Skeletal muscle satellite cell (primary cell): ENCODE measurements at regions not wholly inside any gene's neighbourhood (a gene's known extent, or its start where the extent isn't known, plus 50 kb on each side); places are given as distances from the start of the nearest gene placed in this dataset.

ENCODE experiments used
- H3K27me3 ChIP-seq: 2 replicates; pipeline ENCODE4 v1.7.0; 2013; ENCODE audit warnings: low read length; ENCODE audit not compliant: control insufficient read depth, insufficient read depth
- H3K36me3 ChIP-seq: 2 replicates; pipeline ENCODE4 v1.7.0; 2013; ENCODE audit warnings: mild to moderate bottlenecking, control low read depth, low read length; ENCODE audit not compliant: insufficient read depth
- H3K4me1 ChIP-seq: 2 replicates; pipeline ENCODE4 v1.7.0; 2013; ENCODE audit warnings: low read length; ENCODE audit not compliant: control insufficient read depth, insufficient read depth
- H3K4me2 ChIP-seq: 2 replicates; pipeline ENCODE4 v1.7.0; 2013; ENCODE audit warnings: mild to moderate bottlenecking, low read length
- H3K4me3 ChIP-seq: 2 replicates; pipeline ENCODE4 v1.7.0; 2013; ENCODE audit warnings: low read length
- H3K9ac ChIP-seq: 2 replicates; pipeline ENCODE4 v1.7.0; 2013; ENCODE audit warnings: mild to moderate bottlenecking, low read depth, low read length, moderate library complexity
- H3K9me3 ChIP-seq: replicated peaks from 2 replicates; pipeline ENCODE4 v1.7.0; 2013; ENCODE audit warnings: mild to moderate bottlenecking, control low read depth, low read length

DNA sequence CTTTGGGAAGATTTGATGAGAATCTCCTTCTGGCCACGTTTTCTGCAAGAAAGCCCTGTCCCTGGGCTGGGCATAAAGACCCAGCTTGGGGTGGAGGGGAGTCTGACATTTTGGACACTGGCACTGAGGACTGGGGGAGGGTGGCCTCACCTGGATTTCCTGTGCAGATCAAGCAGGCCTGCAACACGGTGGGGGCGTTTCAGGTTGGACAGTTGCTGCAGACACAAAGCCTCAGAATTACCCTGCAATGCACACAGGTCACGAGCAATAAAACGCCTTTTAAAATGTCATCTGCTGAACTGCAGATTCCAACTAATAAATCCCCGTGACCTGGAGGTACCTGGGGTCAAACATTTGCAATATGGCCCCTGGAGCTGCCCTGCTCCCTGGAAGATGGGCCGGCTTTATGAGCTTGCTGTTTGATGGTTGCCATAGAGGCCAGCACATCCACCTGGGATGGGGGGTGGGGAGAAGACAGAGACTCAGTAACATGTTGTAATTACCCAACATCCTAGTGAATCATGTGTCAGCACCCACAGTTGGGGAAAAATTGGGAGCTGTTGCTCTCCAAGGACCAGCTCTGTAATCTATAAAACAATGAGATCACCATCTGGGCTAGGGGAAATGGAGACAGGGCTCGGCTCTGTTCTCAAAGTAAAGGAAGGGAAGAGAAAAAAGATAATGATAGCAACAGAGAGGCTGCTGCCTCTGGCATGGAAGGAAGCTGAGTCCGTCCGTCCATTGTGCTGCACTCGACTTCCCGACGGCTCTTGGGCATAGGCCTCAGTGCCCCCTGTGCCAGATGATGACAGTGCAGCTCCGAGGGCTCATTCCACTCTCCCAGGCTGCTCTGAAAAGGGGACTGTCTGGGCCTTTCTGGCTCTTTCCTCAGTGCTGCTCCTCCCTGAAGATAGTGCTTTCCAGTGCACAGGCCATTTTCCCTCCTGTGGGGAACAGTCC lies 340.3 kb downstream of the CYRIA start:
- no peak overlapping the region for H3K9ac ChIP-seq
- H3K4me3 ChIP-seq: no peak overlapping the region
- no peaks in the 10 kb centered on the region for H3K9me3 ChIP-seq
- H3K36me3 ChIP-seq: no peaks in the 10 kb centered on the region
- no peaks in the 10 kb centered on the region for H3K4me1 ChIP-seq
- H3K27me3 ChIP-seq: no peaks in the 10 kb centered on the region
- H3K4me2 ChIP-seq: no peak overlapping the region

GRCh38 chr2:16324544-16324937 lies 341.1 kb downstream of the CYRIA start:
- Histone ChIP-seq H3K27me3 (no peaks in the 10 kb centered on the region), H3K4me3 (no peak overlapping the region), H3K4me1 (no peaks in the 10 kb centered on the region), H3K9ac (no peak overlapping the region), H3K4me2 (no peak overlapping the region), H3K36me3 (no peaks in the 10 kb centered on the region), H3K9me3 (no peaks in the 10 kb centered on the region)

DNA sequence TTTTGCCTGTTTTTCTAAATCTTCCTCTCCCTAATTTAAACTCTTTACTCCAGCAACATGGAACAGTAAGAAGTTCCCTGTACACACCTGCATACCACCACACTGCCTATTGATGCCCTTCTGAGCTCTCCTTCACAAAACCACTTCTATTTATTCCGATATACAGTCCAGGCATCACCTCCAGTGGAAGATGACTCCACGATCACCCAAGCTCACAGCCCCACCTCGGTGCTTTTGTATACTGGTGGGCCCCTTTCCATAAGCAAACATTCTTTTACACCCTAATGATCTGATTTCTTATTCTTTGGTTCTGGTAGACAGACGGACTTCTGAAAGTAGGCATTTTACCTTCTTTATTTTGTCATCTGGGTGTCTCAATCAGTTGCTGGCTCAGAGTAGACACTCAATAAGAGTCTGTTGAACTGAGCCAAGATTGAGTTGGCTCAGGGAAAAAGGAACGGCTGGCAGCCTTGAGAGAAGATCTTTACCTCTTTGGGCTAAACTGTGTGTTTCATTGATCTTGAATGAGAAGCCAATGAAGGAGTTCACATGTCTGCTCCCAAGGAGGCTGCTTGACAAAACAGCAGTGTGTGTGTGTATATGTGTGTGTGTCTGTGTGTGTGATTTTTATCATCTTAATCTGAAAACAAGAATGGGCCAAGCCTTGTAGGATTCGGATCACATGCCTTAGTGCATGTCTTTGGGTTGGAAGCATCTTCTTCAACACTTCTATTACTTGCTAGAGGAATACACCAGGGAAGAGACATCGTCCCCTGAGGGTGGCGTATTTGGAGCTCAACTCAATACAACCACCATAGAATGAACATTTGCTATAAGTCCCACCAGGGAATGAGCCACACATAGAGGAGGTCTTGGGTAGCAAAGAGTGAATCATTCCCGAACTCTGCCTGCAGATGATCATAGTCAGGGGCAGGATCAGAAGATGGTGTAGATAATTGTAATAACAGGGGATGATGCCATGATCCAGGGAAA lies 341.8 kb downstream of the CYRIA start:
- H3K4me3 ChIP-seq: no peak overlapping the region
- no peaks in the 10 kb centered on the region for H3K27me3 ChIP-seq
- H3K9me3 ChIP-seq: no peaks in the 10 kb centered on the region
- H3K36me3 ChIP-seq: no peaks in the 10 kb centered on the region
- no peaks in the 10 kb centered on the region for H3K4me1 ChIP-seq
- H3K9ac ChIP-seq: no peak overlapping the region
- H3K4me2 ChIP-seq: no peak overlapping the region

DNA sequence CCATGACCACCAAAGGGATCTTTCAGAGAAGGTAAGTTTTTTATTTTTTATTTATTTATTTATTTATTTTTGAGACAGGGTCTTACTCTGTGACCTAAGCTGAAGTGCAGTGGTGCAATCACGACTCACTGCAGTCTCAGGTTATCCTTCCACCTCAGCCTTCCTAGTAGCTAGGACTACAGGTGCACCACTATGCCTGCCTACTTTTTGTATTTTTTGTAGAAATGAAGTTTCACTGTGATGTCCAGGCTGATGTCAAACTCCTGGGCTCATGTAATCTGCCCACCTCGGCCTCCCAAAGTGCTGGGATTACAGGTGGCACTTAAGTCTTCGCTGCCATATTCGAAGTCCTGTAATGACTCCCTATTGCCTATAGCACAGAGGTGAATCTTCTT lies 342.5 kb downstream of the CYRIA start:
- Histone ChIP-seq H3K4me3 (no peak overlapping the region), H3K9me3 (peaks cover 5% of the 10 kb centered on the region), H3K9ac (no peak overlapping the region), H3K4me2 (no peak overlapping the region), H3K4me1 (no peaks in the 10 kb centered on the region), H3K36me3 (no peaks in the 10 kb centered on the region), H3K27me3 (no peaks in the 10 kb centered on the region)

DNA sequence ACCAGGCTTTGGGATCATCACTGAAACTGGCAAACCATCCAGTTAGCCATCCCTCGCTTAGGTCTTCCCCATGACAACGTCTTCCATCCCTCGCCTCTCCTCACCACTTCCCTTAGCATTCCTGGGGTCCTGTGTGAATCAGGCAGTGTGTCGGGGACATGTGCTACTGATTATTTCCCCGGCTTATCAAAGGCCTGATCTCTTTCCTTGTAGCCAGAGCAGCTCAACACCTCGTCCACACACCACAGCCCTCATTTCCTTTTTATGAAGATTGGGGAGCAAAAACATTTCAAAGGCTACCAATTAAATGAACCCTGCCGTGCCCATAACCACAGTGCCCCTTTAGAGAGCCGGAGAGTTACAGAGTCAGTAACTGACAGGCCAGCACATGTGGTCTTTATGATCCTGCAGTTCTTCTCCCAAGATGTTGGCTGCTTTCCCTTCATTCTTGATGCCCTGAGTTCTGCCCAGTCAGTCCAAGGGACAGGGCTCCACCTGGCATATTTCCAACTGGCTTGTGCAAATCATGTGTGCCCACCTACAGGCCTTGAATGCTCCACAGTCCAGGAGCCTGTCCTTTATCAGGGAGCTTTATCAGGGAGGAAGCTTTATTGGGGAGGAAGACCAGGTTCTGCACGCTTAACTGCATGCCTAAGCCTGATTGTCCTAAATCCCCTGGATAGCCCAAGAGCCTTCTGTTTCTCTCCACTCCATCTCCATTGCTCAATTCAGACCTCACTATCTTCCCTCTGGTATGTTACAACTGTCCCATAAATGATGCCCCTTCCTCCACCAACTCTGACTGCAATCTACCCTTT lies 343.1 kb downstream of the CYRIA start:
- Histone ChIP-seq H3K4me3 (no peak overlapping the region), H3K9ac (no peak overlapping the region), H3K36me3 (no peaks in the 10 kb centered on the region), H3K4me2 (no peak overlapping the region), H3K9me3 (peaks cover 5% of the 10 kb centered on the region), H3K27me3 (no peaks in the 10 kb centered on the region), H3K4me1 (no peaks in the 10 kb centered on the region)

DNA sequence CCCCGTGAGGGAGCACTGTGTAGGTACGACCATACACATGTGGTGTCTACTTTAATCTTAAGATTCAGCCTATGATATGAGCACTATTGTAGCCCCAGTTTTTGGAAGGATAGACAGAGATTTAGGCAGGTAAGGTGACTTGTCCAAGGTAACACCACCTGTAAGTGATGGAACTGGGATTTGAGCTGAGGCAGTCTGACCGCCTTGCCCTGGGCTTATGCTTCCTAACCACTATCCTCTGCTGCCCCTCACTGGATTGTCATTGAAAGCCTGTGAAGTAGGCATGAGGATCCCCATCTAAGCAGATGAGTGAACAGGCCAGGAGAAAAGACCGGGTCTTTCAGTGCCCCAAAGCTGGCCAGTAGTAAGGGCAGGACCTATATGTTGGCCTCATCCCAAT lies 343.8 kb downstream of the CYRIA start:
- Histone ChIP-seq H3K4me2 (no peak overlapping the region), H3K4me3 (no peak overlapping the region), H3K27me3 (no peaks in the 10 kb centered on the region), H3K9ac (no peak overlapping the region), H3K4me1 (no peaks in the 10 kb centered on the region), H3K36me3 (no peaks in the 10 kb centered on the region), H3K9me3 (peaks cover 8% of the 10 kb centered on the region)

GRCh38 chr2:16321256-16321655 lies 344.4 kb downstream of the CYRIA start:
- H3K4me2 ChIP-seq: no peak overlapping the region
- no peaks in the 10 kb centered on the region for H3K36me3 ChIP-seq
- H3K9ac ChIP-seq: no peak overlapping the region
- H3K4me1 ChIP-seq: no peaks in the 10 kb centered on the region
- no peaks in the 10 kb centered on the region for H3K27me3 ChIP-seq
- H3K4me3 ChIP-seq: no peak overlapping the region
- H3K9me3 ChIP-seq: peaks cover 8% of the 10 kb centered on the region

DNA sequence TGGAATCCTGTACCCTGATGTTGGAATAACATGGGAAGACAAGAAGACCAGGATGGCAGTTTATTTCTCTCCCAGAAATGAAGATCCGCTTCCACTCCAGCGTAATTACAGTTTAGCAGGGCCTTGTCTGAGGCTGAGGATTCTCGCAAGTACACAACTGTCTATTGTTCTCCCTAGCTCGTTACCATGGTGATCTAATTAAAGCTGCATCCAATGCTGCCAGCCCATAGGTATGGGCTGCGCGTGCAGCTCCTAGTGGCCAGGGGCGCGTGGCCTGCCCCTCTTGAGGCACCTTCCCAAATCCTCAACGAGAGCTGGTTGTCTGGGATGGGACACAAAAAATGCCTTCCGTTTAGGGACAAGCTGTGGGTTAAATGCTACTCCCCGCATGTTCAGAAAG lies 344.9 kb downstream of the CYRIA start:
- Histone ChIP-seq H3K9me3 (peaks cover 12% of the 10 kb centered on the region), H3K4me3 (no peak overlapping the region), H3K4me1 (no peaks in the 10 kb centered on the region), H3K27me3 (no peaks in the 10 kb centered on the region), H3K4me2 (no peak overlapping the region), H3K36me3 (no peaks in the 10 kb centered on the region), H3K9ac (no peak overlapping the region)

DNA sequence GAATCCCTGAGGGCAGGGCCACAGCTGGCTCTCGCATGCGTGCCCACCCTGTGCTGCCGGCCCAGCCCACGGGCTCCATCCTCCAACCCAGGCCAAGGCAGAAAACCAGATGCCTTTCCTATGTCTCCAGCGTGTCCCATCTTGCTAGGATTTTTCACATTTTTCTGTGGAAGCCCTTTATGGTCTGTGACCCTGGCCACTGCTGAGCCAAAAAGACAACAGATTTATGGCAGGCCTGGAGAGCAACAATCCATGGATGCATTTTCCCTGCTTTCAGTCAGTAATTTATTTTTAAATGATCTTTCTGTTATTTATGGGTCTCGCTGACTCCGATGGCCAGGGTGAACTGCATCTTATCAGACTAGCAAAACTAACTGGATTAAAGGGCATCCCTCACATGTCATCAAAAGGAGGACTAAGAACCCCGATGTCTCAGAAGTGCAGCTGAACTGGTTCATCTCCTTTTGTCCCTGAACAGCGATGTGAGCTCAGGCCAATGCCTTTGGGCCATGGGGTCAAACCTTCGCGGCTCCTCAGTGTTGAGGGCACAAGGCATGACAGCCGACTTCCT lies 346.0 kb downstream of the CYRIA start:
- Histone ChIP-seq H3K36me3 (no peaks in the 10 kb centered on the region), H3K9ac (no peak overlapping the region), H3K9me3 (peaks cover 15% of the 10 kb centered on the region), H3K27me3 (no peaks in the 10 kb centered on the region), H3K4me1 (no peaks in the 10 kb centered on the region), H3K4me3 (no peak overlapping the region), H3K4me2 (no peak overlapping the region)

DNA sequence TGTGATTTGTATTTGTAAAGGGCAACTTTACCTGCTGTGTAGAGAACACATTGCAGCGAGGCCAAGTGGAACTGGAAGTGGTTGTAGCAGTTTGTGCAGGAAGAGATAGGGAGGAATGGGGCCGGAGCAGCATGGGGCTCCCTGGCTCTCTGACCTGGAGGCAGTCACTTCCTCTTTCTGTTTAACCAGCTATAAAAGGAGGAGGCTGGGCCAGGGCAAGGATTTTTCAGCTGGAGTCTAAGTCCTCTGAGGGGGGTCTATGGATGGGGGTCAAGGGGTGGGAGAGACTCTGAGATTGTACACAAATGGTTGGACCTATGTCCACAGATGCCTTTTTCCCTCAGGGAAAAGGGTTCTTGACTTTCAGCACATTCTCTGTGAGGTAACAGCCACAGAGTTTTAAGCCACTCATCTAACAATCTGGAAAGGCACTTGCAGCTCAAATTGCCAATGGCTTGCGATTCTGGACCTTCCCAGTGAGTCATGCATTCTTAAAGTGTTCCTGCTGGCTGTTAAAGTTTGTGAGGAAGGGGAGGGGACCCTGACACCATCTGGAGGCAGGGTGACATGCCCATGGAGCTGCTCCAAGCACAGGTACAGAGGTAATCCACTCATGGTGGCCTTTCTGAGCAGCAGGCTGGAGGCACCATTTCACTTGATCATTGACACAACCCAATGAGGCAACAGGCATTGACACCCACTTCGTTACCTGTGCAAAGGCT lies 347.0 kb downstream of the CYRIA start:
- H3K9me3 ChIP-seq: peaks cover 18% of the 10 kb centered on the region
- H3K4me2 ChIP-seq: no peak overlapping the region
- H3K27me3 ChIP-seq: no peaks in the 10 kb centered on the region
- no peak overlapping the region for H3K9ac ChIP-seq
- H3K4me1 ChIP-seq: no peaks in the 10 kb centered on the region
- H3K36me3 ChIP-seq: no peaks in the 10 kb centered on the region
- no peak overlapping the region for H3K4me3 ChIP-seq
